ENCODE measurements at regions not wholly inside any gene's neighbourhood (a gene's known extent, or its start where the extent isn't known, plus 50 kb on each side); places are given as distances from the start of the nearest gene placed in this dataset.

- ChIA-PET CTCF (no interaction called here), POLR2A (no interaction called here)
- TF ChIP-seq, protein P1, sequence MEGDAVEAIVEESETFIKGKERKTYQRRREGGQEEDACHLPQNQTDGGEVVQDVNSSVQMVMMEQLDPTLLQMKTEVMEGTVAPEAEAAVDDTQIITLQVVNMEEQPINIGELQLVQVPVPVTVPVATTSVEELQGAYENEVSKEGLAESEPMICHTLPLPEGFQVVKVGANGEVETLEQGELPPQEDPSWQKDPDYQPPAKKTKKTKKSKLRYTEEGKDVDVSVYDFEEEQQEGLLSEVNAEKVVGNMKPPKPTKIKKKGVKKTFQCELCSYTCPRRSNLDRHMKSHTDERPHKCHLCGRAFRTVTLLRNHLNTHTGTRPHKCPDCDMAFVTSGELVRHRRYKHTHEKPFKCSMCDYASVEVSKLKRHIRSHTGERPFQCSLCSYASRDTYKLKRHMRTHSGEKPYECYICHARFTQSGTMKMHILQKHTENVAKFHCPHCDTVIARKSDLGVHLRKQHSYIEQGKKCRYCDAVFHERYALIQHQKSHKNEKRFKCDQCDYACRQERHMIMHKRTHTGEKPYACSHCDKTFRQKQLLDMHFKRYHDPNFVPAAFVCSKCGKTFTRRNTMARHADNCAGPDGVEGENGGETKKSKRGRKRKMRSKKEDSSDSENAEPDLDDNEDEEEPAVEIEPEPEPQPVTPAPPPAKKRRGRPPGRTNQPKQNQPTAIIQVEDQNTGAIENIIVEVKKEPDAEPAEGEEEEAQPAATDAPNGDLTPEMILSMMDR (IDR thresholded peaks at IDR 0.05; ENCODE audit: insufficient read depth, low read depth, low read length), result no peak
- Histone ChIP-seq H3K27me3 (ENCODE audit: control insufficient read depth, insufficient read depth, low read length) (no peaks in the 10 kb centered on the region), H3K4me3 (ENCODE audit: low read depth, low read length) (no peak overlapping the region), H3K36me3 (ENCODE audit: control insufficient read depth, insufficient read depth, low read length) (no peaks in the 10 kb centered on the region)
- DNase-seq (ENCODE audit: low read depth), result no peak
These were observed 72.6 kb upstream of the TSHZ3 start for GRCh38 chr19:31421856-31422255.

- ChIA-PET POLR2A (no interaction called here), CTCF (no interaction called here)
- TF ChIP-seq, protein P1 (IDR thresholded peaks at IDR 0.05; ENCODE audit: insufficient read depth, low read depth, low read length), result no peak
- Histone ChIP-seq H3K4me3 (ENCODE audit: low read depth, low read length) (no peak overlapping the region), H3K36me3 (ENCODE audit: control insufficient read depth, insufficient read depth, low read length) (no peaks in the 10 kb centered on the region), H3K27me3 (ENCODE audit: control insufficient read depth, insufficient read depth, low read length) (no peaks in the 10 kb centered on the region)
- DNase-seq (ENCODE audit: low read depth), result no peak
These were observed 74.7 kb upstream of the TSHZ3 start for GRCh38 chr19:31423896-31424295.

- Histone ChIP-seq H3K27me3 (ENCODE audit: control insufficient read depth, insufficient read depth, low read length) (no peaks in the 10 kb centered on the region), H3K4me3 (ENCODE audit: low read depth, low read length) (no peak overlapping the region), H3K36me3 (ENCODE audit: control insufficient read depth, insufficient read depth, low read length) (no peaks in the 10 kb centered on the region)
- DNase-seq (ENCODE audit: low read depth), result no peak
- TF ChIP-seq, protein P1 (IDR thresholded peaks at IDR 0.05; ENCODE audit: insufficient read depth, low read depth, low read length), result no peak
- ChIA-PET POLR2A (no interaction called here), CTCF (no interaction called here)
These were observed 75.8 kb upstream of the TSHZ3 start for GRCh38 chr19:31424861-31425620.

DNA sequence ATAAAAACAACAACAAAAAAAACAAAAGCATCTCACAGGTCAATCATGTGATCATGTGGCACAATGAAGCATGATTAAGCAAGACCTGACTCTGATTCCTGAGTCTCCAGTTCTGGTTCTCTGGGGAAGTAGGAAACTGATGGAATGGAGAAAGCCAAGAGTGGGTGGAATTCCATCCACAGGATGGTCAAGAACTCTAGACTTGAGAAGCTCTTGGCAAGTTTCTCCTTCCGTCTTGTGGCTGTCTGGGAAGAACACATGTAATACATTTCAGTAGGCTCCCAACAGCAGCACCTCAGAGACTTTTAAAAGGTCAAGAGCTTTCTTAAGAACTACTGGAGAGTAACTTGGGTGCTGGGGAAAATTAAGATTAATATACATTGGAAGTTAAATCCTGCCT, 78.6 kb upstream of the TSHZ3 start:
- CTCF ChIA-PET, result no interaction called here

GRCh38 chr19:31430381-31430780, 81.1 kb upstream of the TSHZ3 start:
- TF ChIP-seq, protein P1 (IDR thresholded peaks at IDR 0.05; ENCODE audit: insufficient read depth, low read depth, low read length), result no peak
- DNase-seq (ENCODE audit: low read depth), result no peak
- Histone ChIP-seq H3K4me3 (ENCODE audit: low read depth, low read length) (no peak overlapping the region), H3K27me3 (ENCODE audit: control insufficient read depth, insufficient read depth, low read length) (no peaks in the 10 kb centered on the region), H3K36me3 (ENCODE audit: control insufficient read depth, insufficient read depth, low read length) (no peaks in the 10 kb centered on the region)
- ChIA-PET POLR2A (no interaction called here), CTCF (interaction anchor here (1.1 kb wide), 1 partner anchor 21 kb away, joined by 3 read pairs; no protein-coding TSS in a partner anchor)

More for the DNA sequence above, 78.6 kb upstream of the TSHZ3 start:
- POLR2A ChIA-PET, result interaction anchor here (0.7 kb wide), 1 partner anchor 99 kb away, joined by 3 read pairs; no protein-coding TSS in a partner anchor
- Histone ChIP-seq H3K36me3 (ENCODE audit: control insufficient read depth, insufficient read depth, low read length) (no peaks in the 10 kb centered on the region), H3K4me3 (ENCODE audit: low read depth, low read length) (no peak overlapping the region), H3K27me3 (ENCODE audit: control insufficient read depth, insufficient read depth, low read length) (no peaks in the 10 kb centered on the region)
- DNase-seq (ENCODE audit: low read depth), result no peak
- TF ChIP-seq, protein P1 (IDR thresholded peaks at IDR 0.05; ENCODE audit: insufficient read depth, low read depth, low read length), result no peak

Data from BJ (cell line).